HFF-Myc (cell line): ENCODE measurements at regions not wholly inside any gene's neighbourhood (a gene's known extent, or its start where the extent isn't known, plus 50 kb on each side); places are given as distances from the start of the nearest gene placed in this dataset.

Experiments used
- DNase-seq: peaks from one replicate; pipeline ENCODE4 v3.0.0-alpha.2; 2011; ENCODE audit warnings: low read depth; ENCODE audit errors: extremely low read depth
- H3K4me3 ChIP-seq: replicated peaks from 2 replicates; pipeline ENCODE4 v1.5.1; 2011; ENCODE audit warnings: low read depth, mild to moderate bottlenecking, control low read depth, low read length
- TF ChIP-seq, protein P1 (sequence below): IDR thresholded peaks from 2 replicates; pipeline ENCODE4 v1.5.1; 2012; ENCODE audit warnings: mild to moderate bottlenecking, low read depth, low read length, control low read depth; ENCODE audit errors: missing control alignments

DNA sequence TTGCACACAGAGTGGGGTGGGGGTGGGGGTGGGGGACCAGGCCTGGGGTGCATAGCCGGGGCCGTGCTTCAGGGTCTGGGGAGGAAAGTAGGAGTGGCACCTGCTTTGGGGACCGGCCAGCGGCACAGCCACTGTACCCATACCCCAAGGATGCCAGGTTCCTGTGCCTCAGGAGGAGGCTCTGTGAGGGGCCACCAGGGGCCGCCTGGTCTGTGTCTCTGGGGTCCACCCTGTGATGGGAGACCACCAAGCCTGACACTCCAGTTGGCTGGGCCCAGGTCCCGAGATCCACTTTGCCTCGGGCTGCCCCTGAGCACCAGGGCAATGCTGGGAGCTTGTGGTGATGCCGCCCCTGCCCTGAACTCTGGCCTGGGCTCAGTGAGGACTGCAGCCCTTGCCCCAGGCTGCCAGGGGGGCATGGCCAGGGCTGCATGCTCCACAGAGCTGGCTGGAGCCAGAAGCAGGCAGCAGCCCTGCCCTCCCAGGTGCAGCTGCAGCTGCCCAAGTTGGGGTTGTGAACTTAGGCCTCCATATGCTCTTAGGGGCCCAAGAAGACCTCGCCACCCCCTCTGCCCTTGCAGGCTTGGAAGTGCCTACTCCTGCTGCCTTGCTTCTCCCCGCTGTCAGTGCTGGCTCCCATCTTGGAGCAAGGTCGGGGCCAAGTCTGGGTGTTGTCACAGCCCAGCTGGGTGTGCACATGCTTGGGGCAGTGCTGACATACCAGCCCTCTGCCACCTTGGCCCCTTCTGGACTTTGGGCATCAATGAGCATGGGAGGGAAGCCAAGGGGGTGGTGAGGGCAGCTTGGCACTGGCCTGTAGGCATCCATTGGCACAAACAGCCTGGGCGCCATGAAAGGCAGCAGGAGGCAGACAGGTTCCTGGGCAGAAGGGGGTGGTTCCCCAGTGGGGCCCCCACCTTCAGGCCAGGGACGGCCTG lies 123.3 kb upstream of the THY1 start:
- TF ChIP-seq, protein P1, sequence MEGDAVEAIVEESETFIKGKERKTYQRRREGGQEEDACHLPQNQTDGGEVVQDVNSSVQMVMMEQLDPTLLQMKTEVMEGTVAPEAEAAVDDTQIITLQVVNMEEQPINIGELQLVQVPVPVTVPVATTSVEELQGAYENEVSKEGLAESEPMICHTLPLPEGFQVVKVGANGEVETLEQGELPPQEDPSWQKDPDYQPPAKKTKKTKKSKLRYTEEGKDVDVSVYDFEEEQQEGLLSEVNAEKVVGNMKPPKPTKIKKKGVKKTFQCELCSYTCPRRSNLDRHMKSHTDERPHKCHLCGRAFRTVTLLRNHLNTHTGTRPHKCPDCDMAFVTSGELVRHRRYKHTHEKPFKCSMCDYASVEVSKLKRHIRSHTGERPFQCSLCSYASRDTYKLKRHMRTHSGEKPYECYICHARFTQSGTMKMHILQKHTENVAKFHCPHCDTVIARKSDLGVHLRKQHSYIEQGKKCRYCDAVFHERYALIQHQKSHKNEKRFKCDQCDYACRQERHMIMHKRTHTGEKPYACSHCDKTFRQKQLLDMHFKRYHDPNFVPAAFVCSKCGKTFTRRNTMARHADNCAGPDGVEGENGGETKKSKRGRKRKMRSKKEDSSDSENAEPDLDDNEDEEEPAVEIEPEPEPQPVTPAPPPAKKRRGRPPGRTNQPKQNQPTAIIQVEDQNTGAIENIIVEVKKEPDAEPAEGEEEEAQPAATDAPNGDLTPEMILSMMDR: no peak
- DNase-seq: no peak
- H3K4me3 ChIP-seq: no peak overlapping the region

DNA sequence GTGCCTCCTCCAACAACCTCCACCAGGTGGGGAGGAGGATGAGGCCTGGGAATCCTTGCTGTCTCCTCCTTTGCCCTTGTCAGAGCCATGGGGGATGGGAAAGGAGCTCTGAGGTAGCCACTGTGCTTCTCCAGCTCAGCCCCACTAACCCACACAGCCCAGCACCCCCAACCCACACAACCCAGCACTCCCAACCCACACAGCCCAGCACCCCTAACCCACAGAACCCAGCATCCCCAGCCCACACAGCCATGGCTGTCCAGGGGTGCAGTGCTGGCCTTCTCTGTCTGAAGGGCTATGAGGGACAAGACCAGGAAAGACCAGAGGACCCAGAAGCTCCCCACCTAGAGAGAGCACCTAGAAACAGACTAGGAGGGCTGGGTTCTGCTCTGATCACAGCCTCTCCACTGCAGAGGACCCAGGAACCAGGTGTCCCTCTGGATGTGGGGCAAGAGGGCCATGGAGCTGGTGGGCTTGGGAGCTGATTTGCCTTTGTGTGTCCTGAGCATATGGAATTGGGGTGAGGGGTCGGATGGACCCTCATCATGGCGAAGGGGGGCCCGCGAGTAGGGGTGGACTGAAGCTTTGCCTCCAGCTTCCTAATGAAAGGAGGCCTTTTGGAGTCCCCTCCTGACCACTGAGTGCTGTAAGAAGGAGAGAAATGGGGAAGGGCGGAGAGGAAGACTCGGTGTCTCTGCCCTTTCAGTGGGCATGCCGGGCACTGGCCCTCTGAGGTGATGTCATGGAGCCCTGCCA lies 117.6 kb upstream of the THY1 start:
- DNase-seq: no peak
- TF ChIP-seq, protein P1: no peak
- H3K4me3 ChIP-seq: no peak overlapping the region

- TF ChIP-seq, protein P1: no peak
- no peak overlapping the region for H3K4me3 ChIP-seq
- no peak for DNase-seq
These were observed 116.6 kb upstream of the THY1 start for GRCh38 chr11:119539583-119539982.

GRCh38 chr11:119538753-119539152 lies 115.8 kb upstream of the THY1 start:
- no peak overlapping the region for H3K4me3 ChIP-seq
- no peak for DNase-seq
- TF ChIP-seq, protein P1: no peak

DNA sequence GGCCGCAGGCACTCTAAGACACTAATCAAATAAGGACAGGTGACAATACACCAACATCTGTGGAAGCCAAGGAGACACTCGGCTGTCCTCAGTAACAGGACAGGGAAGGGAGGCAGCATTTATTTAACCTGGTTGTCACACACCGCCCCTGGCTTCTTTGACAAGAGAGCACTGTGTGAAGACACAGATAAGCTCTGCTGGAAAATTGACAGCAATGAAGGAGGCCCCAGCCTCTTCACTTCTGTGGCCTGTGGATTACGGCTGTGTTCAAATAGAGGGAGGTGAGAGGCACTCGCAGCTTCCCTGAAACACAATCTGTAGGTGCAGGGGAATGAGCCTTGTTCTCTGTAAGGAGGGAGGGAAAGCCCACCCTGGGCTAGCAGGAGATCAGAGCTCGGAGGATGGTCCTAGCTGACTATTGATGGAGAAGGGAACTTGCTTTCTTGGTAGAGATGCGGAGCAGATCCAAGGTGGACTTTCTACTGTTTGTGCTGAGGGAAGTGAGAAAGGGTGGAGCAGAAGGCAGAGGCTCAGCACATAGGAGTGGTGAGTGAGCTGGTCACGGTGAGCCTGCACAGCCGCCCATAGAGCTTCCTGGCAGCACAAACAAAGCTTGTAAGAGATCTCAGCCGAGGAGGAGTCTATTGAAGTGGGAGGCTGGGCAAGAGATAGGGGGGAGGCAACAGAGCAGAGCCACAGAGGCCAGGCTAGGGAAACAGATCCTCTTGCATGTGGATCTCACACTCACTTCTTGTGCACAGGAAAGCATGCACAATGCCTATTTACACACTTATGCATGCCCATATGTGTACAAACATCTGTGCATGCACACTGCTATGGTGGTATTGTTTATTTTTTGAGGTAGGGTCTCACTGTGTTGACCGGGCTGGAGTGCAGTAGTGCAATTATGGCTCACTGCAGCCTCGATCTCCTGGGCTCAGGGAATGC lies 114.6 kb upstream of the THY1 start:
- no peak overlapping the region for H3K4me3 ChIP-seq
- TF ChIP-seq, protein P1: no peak
- no peak for DNase-seq

DNA sequence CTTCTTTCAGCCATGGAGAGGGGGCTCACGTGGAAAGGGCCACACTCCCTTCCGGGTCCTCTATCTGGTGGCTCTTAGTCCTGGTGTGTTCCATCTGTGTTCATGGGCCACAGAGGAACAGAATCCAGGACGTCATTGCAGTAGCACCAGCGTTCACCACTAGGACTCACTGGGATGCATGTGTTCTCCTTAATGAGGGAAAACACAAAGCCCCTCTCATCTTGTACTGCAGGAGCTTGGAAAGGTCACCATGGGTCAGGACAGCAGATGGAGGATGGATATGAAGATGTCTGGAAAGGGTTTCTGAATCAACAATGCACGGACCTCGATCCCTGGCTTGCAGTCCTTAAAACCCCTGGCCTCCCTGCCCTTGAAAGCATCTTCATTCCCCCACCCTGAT lies 113.8 kb upstream of the THY1 start:
- no peak for DNase-seq
- no peak overlapping the region for H3K4me3 ChIP-seq
- TF ChIP-seq, protein P1: no peak
